ENCODE measurements at regions not wholly inside any gene's neighbourhood (a gene's known extent, or its start where the extent isn't known, plus 50 kb on each side); places are given as distances from the start of the nearest gene placed in this dataset.

DNA sequence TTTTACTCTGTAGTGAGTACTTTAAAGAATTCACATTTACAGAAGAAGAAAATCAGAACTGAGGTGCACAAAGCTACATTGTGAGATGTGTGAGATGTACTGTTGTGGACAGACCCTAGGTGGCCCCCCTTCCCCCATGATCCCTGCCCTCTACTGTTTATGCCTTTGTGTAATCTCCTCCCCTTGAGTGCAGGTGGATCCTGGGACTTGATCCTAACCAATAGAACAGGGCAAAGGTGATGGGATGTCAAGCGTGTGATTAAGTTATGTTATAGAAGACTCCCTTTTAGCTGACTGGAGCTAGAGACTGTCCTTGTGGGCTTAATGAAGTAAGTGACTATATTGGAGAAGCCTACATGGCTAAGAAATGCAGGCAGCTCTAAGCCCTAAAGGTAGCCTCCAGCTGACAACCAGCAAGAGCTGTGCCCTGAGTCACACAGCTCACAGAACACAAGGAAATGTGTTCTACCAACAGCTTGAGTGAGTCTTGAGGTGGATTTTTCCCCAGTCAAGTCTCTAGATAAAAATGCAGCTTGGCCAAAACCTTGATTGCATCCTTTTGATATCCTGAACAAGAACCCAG is 225.2 kb upstream of the LEF1 start:
- TF ChIP-seq, protein P1, sequence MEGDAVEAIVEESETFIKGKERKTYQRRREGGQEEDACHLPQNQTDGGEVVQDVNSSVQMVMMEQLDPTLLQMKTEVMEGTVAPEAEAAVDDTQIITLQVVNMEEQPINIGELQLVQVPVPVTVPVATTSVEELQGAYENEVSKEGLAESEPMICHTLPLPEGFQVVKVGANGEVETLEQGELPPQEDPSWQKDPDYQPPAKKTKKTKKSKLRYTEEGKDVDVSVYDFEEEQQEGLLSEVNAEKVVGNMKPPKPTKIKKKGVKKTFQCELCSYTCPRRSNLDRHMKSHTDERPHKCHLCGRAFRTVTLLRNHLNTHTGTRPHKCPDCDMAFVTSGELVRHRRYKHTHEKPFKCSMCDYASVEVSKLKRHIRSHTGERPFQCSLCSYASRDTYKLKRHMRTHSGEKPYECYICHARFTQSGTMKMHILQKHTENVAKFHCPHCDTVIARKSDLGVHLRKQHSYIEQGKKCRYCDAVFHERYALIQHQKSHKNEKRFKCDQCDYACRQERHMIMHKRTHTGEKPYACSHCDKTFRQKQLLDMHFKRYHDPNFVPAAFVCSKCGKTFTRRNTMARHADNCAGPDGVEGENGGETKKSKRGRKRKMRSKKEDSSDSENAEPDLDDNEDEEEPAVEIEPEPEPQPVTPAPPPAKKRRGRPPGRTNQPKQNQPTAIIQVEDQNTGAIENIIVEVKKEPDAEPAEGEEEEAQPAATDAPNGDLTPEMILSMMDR (IDR thresholded peaks at IDR 0.05; ENCODE audit: insufficient read depth, low read length, poor library complexity, severe bottlenecking) = no peak
- no peak for TF ChIP-seq EZH2phosphoT487 (conservative IDR thresholded peaks at IDR 0.05; ENCODE audit: low read length)

Measured in SU-DHL-6 (cell line).